Fibroblast of the aortic adventitia (primary cell): ENCODE measurements at regions not wholly inside any gene's neighbourhood (a gene's known extent, or its start where the extent isn't known, plus 50 kb on each side); places are given as distances from the start of the nearest gene placed in this dataset.

Source experiments
- DNase-seq: peaks from one replicate; pipeline ENCODE4 v3.0.0-alpha.2; 2010; ENCODE audit warnings: low read depth
- H3K4me3 ChIP-seq: 2 replicates; pipeline ENCODE4 v1.5.1; 2011; ENCODE audit warnings: low read depth, mild to moderate bottlenecking, control low read depth, low read length, moderate library complexity
- CTCF ChIP-seq: IDR thresholded peaks from 2 replicates; pipeline ENCODE4 v1.5.1; 2011; ENCODE audit warnings: mild to moderate bottlenecking, low read length, control low read depth, inconsistent platforms; ENCODE audit not compliant: insufficient read depth

- TF ChIP-seq CTCF, result no peak
- DNase-seq, result no peak
- no peak overlapping the region for H3K4me3 ChIP-seq
These were observed 108.4 kb upstream of the MLN start for GRCh38 chr6:33912195-33912594.

GRCh38 chr6:33911488-33911887 lies 107.7 kb upstream of the MLN start:
- no peak for DNase-seq
- no peak for TF ChIP-seq CTCF
- no peak overlapping the region for H3K4me3 ChIP-seq

- H3K4me3 ChIP-seq, result no peak overlapping the region
- DNase-seq, result no peak
- no peak for TF ChIP-seq CTCF
These were observed 106.8 kb upstream of the MLN start for GRCh38 chr6:33910594-33910993.

GRCh38 chr6:33909737-33910136 lies 105.9 kb upstream of the MLN start:
- no peak for DNase-seq
- TF ChIP-seq CTCF, result no peak
- no peak overlapping the region for H3K4me3 ChIP-seq

GRCh38 chr6:33908025-33908424 lies 104.2 kb upstream of the MLN start:
- no peak overlapping the region for H3K4me3 ChIP-seq
- no peak for DNase-seq
- no peak for TF ChIP-seq CTCF

- H3K4me3 ChIP-seq, result no peak overlapping the region
- DNase-seq, result no peak
- TF ChIP-seq CTCF, result no peak
These were observed 103.4 kb upstream of the MLN start for GRCh38 chr6:33907227-33907626.

- H3K4me3 ChIP-seq, result no peak overlapping the region
- DNase-seq, result no peak
- TF ChIP-seq CTCF, result no peak
These were observed 102.6 kb upstream of the MLN start for GRCh38 chr6:33906439-33906838.
